M059J (cell line): ENCODE measurements at regions not wholly inside any gene's neighbourhood (a gene's known extent, or its start where the extent isn't known, plus 50 kb on each side); places are given as distances from the start of the nearest gene placed in this dataset.
"Not testable (repeated sequence)": the region's sequence is repeated elsewhere in the genome, so short reads cannot be mapped to it uniquely, and the experiment has no call there.

ENCODE experiments used
- DNase-seq: peaks from one replicate; pipeline ENCODE4 v3.0.0-alpha.2; 2012; ENCODE audit warnings: low read depth

- DNase-seq: peak; percentile 83
Measured at GRCh38 chr20:47843886-47844567, 58.7 kb upstream of the SULF2 start.

- DNase-seq: not testable (repeated sequence)
Measured at GRCh38 chr20:47842950-47843349, 57.7 kb upstream of the SULF2 start.

GRCh38 chr20:47842004-47842403 is 56.7 kb upstream of the SULF2 start:
- not testable (repeated sequence) for DNase-seq

- not testable (repeated sequence) for DNase-seq
Measured at GRCh38 chr20:47836256-47836817, 51.1 kb upstream of the SULF2 start.
